ENCODE measurements at regions not wholly inside any gene's neighbourhood (a gene's known extent, or its start where the extent isn't known, plus 50 kb on each side); places are given as distances from the start of the nearest gene placed in this dataset.
"Not testable (repeated sequence)": the region's sequence is repeated elsewhere in the genome, so short reads cannot be mapped to it uniquely, and the experiment has no call there.

DNA sequence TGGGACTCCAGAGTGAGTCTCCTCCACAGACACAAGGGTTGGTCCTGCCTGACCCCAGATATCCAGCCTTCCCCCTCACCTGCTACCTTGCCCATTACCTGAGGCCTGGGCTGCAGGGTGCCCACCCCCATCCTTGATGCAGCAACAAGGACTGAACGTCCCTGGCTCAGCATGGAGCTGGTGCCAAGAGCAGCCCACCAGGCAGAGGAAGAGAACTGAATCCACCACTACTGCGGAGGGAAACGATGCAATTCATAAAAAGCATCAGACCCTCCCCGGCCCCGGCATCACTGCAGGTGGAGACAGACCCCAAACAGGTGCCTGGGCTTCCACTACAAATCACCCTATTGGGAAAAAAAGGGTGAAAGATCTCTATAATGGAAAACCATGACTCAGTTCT is 131.0 kb upstream of the TNRC6C start:
- no peaks in the 10 kb centered on the region for H3K9me3 Mint-ChIP-seq
- H3K36me3 Mint-ChIP-seq (ENCODE audit: insufficient read depth), result no peaks in the 10 kb centered on the region
- H3K27me3 Mint-ChIP-seq, result no peaks in the 10 kb centered on the region
- no peak for DNase-seq (ENCODE audit: low spot score in 2 of 2)
- no peak for ATAC-seq (replicated peaks; ENCODE audit: extremely low read depth, poor library complexity, severe bottlenecking)
- no peak overlapping the region for H3K4me3 Mint-ChIP-seq
- peaks cover 17% of the 10 kb centered on the region for H3K4me1 Mint-ChIP-seq
- no peak overlapping the region for H3K27ac Mint-ChIP-seq (ENCODE audit: low read depth)

DNA sequence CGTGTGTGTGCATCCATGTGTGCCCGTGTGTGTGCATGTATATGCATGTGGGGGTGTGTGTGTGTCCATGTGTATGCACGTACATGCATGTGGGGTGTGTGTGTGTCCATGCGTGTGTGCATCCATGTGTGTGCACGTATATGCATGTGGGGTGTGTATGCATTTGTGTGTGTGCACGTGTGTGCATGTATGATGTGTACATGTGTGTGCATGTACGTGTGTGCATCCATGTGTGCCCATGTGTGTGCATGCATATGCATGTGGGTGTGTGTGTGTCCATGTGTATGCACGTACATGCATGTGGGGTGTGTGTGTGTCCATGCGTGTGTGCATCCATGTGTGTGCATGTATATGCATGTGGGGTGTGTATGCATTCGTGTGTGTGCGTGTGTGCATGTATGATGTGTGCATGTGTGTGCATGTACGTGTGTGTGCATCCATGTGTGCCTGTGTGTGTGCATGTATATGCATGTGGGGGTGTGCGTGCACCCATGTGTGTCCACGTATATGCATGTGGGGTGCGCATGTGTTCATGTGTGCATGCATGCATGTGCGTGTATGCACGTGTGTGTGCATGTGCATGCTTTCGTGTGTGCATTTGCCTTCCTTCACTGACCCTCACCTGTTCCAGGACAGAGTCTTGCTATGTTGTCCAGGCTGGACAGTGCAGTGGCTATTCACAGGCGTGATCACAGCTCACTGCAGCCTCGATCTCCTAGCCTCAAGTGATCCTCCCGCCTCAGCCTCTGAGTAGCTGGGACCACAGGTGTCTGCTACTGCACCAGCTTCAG is 129.6 kb upstream of the TNRC6C start:
- Mint-ChIP-seq H3K9me3 (no peaks in the 10 kb centered on the region), H3K36me3 (ENCODE audit: insufficient read depth) (no peaks in the 10 kb centered on the region), H3K27ac (ENCODE audit: low read depth) (no peak overlapping the region), H3K27me3 (no peaks in the 10 kb centered on the region), H3K4me3 (no peak overlapping the region), H3K4me1 (peaks cover 17% of the 10 kb centered on the region)
- ATAC-seq (replicated peaks; ENCODE audit: extremely low read depth, poor library complexity, severe bottlenecking) (no peak), DNase-seq (ENCODE audit: low spot score in 2 of 2) (no peak)

DNA sequence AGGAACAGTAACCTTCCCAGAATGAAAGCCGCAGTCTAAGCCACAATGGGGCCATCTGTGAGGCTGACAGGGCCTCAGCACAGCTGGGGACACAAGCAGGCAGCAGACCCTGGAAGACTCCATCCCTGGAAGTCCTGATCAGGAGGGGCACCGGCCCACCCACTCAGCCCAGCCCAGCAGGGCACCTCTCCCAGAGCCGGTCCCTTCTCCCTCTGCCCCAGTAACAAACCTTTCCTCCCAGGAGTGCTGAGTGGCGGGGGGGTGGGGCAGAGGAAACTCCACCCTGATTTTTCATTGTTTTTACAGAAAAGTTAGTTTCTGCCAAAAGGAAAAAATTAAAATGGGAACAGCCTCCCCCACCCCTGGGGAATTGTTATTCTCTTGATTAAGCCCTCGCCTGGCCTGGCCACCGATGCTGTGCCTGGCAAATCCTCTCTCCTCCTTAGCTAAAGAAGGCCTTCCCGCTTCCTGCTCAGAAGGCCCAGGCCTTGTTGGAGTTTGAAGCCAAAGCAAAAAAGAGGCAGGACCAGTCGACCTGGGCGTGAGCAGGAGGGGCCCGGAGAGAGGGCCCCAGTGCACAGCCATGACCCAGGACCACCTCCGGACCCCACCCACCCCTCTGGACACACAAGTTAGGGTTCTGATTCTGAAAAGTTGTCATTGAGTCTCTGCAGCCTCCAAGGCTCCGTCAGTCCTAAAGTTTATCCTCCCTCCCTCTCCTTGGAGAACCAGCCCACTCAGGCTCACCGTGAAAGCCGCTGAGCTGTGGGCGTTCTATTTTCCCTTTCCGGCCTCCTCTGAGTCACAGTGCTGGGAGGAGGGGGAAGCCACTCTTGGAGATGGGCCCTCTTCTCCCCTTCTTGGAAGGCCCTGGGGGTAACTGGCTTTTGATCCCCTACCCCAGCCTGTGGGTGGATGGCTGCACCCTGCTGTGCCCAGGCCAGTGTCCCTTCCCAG is 128.4 kb upstream of the TNRC6C start:
- ATAC-seq (replicated peaks; ENCODE audit: extremely low read depth, poor library complexity, severe bottlenecking) (no peak), DNase-seq (ENCODE audit: low spot score in 2 of 2) (no peak)
- Mint-ChIP-seq H3K36me3 (ENCODE audit: insufficient read depth) (no peaks in the 10 kb centered on the region), H3K4me1 (peaks cover 24% of the 10 kb centered on the region), H3K9me3 (no peaks in the 10 kb centered on the region), H3K4me3 (no peak overlapping the region), H3K27ac (ENCODE audit: low read depth) (no peak overlapping the region), H3K27me3 (no peaks in the 10 kb centered on the region)

DNA sequence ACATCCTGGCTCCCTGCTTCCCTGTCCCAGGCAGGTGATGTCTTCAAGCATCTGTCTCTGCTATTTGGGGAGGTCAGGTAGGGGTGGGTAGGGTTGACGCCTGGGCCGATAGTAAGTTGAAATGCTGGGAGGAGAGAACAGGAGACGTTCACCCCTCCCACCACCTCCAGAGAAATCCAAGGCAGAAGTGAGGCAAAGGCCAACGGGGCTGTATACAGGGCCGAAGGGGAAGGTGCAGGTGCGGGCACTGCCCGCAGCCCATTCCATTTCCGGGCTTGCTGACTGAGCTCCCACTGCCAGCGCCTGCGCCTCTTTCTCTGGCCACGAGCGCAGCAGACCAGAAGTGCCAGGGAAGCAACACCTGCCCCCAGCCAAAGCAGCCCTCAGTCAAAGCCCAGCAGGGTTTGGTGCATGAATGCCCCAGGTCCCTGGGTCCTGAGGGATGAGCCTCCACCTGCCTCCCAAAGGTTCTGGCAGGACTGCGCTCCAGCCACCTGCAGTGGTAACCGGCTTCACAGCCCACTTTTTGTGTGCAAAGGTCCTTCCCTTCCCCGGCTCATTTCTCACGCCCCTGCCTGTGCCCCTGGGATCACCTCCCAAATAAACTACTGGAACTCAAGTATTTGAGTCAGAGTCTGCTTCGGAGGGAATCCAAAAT is 127.6 kb upstream of the TNRC6C start:
- ATAC-seq (replicated peaks; ENCODE audit: extremely low read depth, poor library complexity, severe bottlenecking), result no peak
- H3K27ac Mint-ChIP-seq (ENCODE audit: low read depth), result no peak overlapping the region
- no peak for DNase-seq (ENCODE audit: low spot score in 2 of 2)
- H3K4me3 Mint-ChIP-seq, result no peak overlapping the region
- no peaks in the 10 kb centered on the region for H3K36me3 Mint-ChIP-seq (ENCODE audit: insufficient read depth)
- H3K4me1 Mint-ChIP-seq, result peaks cover 27% of the 10 kb centered on the region
- H3K27me3 Mint-ChIP-seq, result no peaks in the 10 kb centered on the region
- no peaks in the 10 kb centered on the region for H3K9me3 Mint-ChIP-seq

DNA sequence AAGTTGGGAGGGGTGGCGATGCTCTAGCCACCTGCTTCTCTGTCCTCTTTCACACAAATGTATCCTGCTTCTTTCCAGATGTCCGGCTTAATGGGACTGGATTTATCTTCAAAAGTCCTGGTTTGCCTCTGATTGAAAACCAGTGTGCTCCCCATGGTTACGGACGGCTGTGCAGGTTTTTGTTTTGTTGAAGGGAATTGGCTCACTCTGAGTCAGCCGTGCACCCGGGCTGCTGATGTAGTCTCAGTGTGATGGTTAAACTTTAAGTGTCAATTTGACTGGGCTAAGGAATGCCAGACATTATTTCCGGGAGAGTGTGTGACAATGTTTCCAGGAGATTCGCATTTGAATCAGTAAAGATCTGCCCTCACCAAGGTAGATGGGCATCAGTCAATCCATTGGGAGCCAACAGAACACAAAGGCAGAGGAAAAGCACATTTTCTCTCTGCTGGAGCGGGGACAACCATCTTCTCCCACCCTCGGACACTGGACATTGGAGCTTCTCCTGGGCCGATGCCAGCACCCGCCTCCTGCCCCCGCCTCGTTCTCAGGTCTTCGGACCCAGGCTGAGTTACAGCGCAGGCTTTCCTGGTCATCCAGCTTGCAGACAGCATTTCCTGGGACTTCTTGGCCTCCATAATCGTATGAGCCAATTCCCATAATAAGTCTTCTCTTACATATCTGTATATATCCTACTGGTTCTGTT is 126.9 kb upstream of the TNRC6C start:
- ATAC-seq (replicated peaks; ENCODE audit: extremely low read depth, poor library complexity, severe bottlenecking) (no peak), DNase-seq (ENCODE audit: low spot score in 2 of 2) (no peak)
- no peak overlapping the region for H3K4me3 Mint-ChIP-seq
- H3K27me3 Mint-ChIP-seq, result no peaks in the 10 kb centered on the region
- H3K36me3 Mint-ChIP-seq (ENCODE audit: insufficient read depth), result peaks cover 2% of the 10 kb centered on the region
- peaks cover 27% of the 10 kb centered on the region for H3K4me1 Mint-ChIP-seq
- H3K27ac Mint-ChIP-seq (ENCODE audit: low read depth), result no peak overlapping the region
- no peaks in the 10 kb centered on the region for H3K9me3 Mint-ChIP-seq

DNA sequence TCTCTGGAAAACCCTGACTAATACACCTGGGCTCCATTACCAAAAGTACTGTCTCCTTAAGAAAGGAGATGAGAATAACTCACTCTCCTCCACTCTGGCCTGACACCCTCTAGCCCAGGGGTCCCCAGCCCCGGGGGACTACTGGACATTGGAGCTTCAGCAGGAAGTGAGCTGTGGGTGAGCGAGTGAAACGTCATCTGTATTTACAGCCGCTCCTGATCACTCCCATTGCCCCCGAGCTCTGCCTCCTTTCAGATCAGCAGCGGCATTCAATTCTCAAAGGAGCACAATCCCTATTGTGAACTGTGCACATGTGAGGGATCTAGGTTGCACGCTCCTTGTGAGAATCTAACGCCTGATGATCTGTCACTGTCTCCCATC is 126.3 kb upstream of the TNRC6C start:
- Mint-ChIP-seq H3K4me3 (no peak overlapping the region), H3K27me3 (no peaks in the 10 kb centered on the region), H3K27ac (ENCODE audit: low read depth) (no peak overlapping the region)

DNA sequence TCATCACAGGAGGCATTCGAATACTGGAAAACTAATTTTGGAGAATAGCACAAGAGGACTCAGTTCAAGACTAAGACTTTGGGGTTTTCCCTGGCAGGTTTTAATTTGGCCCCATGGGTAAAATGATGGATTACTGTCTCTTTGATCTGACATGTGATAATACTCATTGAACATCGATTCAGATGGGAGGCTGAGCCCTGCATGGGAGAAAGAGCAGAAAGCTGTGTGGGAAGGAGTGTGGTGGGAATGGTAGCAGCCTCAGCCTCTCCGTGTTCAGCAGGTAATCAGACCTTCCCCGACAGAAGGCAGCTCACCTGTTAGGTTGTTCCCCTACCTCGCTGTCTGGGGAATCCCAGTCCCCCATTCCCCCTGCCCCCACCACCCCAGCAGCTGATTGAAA is 124.7 kb upstream of the TNRC6C start:
- no peaks in the 10 kb centered on the region for H3K27me3 Mint-ChIP-seq
- H3K4me3 Mint-ChIP-seq, result no peak overlapping the region
- no peak overlapping the region for H3K27ac Mint-ChIP-seq (ENCODE audit: low read depth)
- no peak for DNase-seq (ENCODE audit: low spot score in 2 of 2)
- no peak for ATAC-seq (replicated peaks; ENCODE audit: extremely low read depth, poor library complexity, severe bottlenecking)
- peaks cover 2% of the 10 kb centered on the region for H3K36me3 Mint-ChIP-seq (ENCODE audit: insufficient read depth)
- no peaks in the 10 kb centered on the region for H3K9me3 Mint-ChIP-seq
- H3K4me1 Mint-ChIP-seq, result peaks cover 23% of the 10 kb centered on the region

More for the DNA sequence above, 126.3 kb upstream of the TNRC6C start:
- DNase-seq (ENCODE audit: low spot score in 2 of 2) (no peak), ATAC-seq (replicated peaks; ENCODE audit: extremely low read depth, poor library complexity, severe bottlenecking) (no peak)
- peaks cover 27% of the 10 kb centered on the region for H3K4me1 Mint-ChIP-seq
- no peaks in the 10 kb centered on the region for H3K9me3 Mint-ChIP-seq
- peaks cover 2% of the 10 kb centered on the region for H3K36me3 Mint-ChIP-seq (ENCODE audit: insufficient read depth)

DNA sequence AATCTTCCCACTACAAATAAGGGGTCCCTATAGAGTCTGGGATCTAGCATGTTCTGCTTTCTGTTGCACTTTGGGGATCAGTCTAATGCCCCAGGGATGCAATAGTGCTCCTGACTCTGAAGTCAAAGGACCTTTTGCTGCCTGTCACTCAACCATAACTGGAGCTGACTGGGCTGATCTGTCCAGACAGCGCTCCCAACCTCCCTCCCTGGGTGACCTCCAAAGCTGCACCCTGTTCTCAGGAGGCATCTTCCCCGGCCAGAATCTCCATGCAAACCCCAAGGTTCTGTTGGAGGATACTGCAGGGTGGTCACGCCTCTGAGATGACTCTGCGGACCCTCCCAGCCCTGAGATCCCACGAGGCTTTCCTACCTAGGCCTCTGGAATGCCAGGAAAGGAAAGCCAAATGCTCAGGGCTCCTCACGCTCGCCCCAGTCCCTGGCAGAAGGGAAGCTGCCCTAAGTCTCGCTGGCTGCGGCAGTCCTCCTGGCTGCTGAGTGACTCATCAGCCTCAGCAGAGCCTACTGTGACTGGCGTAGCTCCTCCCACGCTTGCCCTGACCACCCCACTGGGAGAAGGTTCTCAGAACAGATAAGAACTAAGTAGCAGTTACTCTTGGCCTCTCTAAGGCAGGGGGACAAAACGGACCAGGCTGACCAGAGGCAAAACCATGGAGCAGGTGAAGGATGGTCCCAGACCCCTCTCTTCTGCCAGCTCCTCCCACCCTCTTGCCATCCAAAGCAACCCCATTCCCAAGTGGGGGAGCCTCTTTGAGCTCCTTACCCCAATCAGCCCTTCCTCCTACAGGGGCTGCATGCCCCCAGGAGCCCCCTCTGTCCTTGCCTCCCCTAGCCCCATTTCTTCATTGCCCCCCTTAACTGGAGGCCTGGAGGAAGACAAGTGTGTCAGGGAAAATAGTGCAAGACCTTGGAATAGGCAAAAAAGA is 124.1 kb upstream of the TNRC6C start:
- Mint-ChIP-seq H3K27me3 (no peaks in the 10 kb centered on the region), H3K4me3 (peak overlapping the region; percentile 48), H3K9me3 (no peaks in the 10 kb centered on the region), H3K27ac (ENCODE audit: low read depth) (peak overlapping the region; percentile 79), H3K4me1 (peaks cover 30% of the 10 kb centered on the region), H3K36me3 (ENCODE audit: insufficient read depth) (peaks cover 2% of the 10 kb centered on the region)
- ATAC-seq (replicated peaks; ENCODE audit: extremely low read depth, poor library complexity, severe bottlenecking) (peak; percentile 65), DNase-seq (ENCODE audit: low spot score in 2 of 2) (peak in 1 of 2 donors; percentile 40)

DNA sequence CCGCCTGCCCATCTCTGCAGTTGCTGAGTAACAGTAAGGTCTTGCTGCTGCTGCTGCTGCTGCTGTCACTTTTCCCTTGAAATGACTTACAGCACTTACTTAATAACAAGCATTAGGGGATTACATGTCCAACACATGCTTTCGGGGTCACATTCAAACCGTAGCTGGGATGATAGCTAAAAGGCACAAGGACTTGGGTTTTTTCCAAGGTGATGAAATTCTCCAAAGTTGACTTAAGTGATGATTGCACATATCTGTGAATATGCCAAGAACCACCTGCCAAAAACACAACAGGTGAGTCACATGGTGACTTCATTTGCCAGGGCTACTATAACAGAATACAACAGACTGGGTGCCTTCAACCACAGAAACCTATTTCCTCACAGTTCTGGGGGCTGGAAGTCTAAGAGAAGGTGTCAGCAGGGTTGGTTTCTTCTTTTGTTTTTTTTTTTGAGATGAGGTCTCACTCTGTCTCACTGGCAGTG is 121.9 kb upstream of the TNRC6C start:
- H3K4me3 Mint-ChIP-seq, result no peak overlapping the region
- ATAC-seq (replicated peaks; ENCODE audit: extremely low read depth, poor library complexity, severe bottlenecking), result peak; percentile 91
- H3K4me1 Mint-ChIP-seq, result peaks cover 28% of the 10 kb centered on the region
- no peak overlapping the region for H3K27ac Mint-ChIP-seq (ENCODE audit: low read depth)
- DNase-seq (ENCODE audit: low spot score in 2 of 2), result peak in 1 of 2 donors; percentile 23
- no peaks in the 10 kb centered on the region for H3K9me3 Mint-ChIP-seq
- no peaks in the 10 kb centered on the region for H3K27me3 Mint-ChIP-seq
- peaks cover 2% of the 10 kb centered on the region for H3K36me3 Mint-ChIP-seq (ENCODE audit: insufficient read depth)

DNA sequence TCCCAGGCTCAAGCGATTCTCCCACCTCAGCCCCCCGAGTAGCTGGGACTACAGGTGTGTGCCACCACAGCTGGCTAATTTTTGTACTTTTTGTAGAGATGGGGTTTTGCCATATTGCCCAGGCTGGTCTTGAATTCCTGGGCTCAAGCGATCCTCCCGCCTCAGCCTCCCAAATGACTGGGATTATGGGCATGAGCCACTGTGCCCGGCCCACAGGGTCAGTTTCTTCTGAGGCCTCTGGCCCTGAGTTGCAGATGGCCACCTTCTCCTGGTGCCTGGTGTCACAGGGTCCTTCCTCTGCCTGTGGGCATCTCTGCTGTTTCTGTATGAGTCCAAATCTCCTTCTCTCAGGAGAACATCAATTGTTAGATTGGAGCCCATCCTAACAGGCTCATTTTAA is 121.4 kb upstream of the TNRC6C start:
- H3K27ac Mint-ChIP-seq (ENCODE audit: low read depth); ATAC-seq (replicated peaks; ENCODE audit: extremely low read depth, poor library complexity, severe bottlenecking); DNase-seq (ENCODE audit: low spot score in 2 of 2); H3K9me3 Mint-ChIP-seq; H3K27me3 Mint-ChIP-seq; H3K4me3 Mint-ChIP-seq; H3K36me3 Mint-ChIP-seq (ENCODE audit: insufficient read depth): not testable (repeated sequence)
- peaks cover 32% of the 10 kb centered on the region for H3K4me1 Mint-ChIP-seq

DNA sequence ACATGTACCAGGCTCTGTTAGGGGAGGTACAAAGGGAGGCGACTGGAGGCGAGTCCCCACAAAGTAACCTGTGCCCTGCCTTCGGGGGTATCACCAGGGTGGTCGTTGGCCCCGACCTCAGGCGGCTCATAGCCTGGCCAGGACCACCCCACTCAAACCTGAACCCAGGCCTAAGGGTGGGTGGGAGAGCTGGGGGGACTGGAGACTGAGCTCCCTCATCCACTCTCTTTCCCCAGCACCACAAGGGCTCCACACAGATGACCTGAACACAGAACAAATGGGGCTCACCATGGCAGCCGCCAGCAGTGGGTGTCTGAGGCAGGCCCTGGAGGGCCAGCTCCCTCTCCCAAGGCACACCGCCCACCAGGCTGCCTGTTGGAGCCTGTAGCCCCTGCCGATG is 120.6 kb upstream of the TNRC6C start:
- ATAC-seq (replicated peaks; ENCODE audit: extremely low read depth, poor library complexity, severe bottlenecking) (no peak), DNase-seq (ENCODE audit: low spot score in 2 of 2) (no peak)
- peaks cover 2% of the 10 kb centered on the region for H3K36me3 Mint-ChIP-seq (ENCODE audit: insufficient read depth)
- H3K9me3 Mint-ChIP-seq, result no peaks in the 10 kb centered on the region
- H3K27me3 Mint-ChIP-seq, result no peaks in the 10 kb centered on the region
- peaks cover 41% of the 10 kb centered on the region for H3K4me1 Mint-ChIP-seq
- no peak overlapping the region for H3K27ac Mint-ChIP-seq (ENCODE audit: low read depth)
- no peak overlapping the region for H3K4me3 Mint-ChIP-seq
